Spleen (tissue), 11 donors: ENCODE measurements at regions not wholly inside any gene's neighbourhood (a gene's known extent, or its start where the extent isn't known, plus 50 kb on each side); places are given as distances from the start of the nearest gene placed in this dataset.

Experiments used
- DNase-seq: peaks from one replicate; pipeline ENCODE4 v3.0.0-alpha.2; 2020
- H3K27ac ChIP-seq, 8 donors: fragments of 200-600 bp; sonication (generic) in 7 of 8; 1 replicate in 4 of 8; 2 replicates in 4 of 8; pipeline versions ENCODE4 v1.5.0 to v1.8.0; 2016 to 2021; ENCODE audit warnings: inconsistent platforms in 4 of 8, mild to moderate bottlenecking in 4 of 8, moderate library complexity in 1 of 8
- H3K27me3 ChIP-seq, 7 donors: fragments of 200-600 bp; sonication (generic) in 6 of 7; replicated peaks in 1 of 7; 1 replicate in 4 of 7; 2 replicates in 3 of 7; pipeline versions ENCODE4 v1.5.0 to v1.8.0; 2016 to 2021; ENCODE audit warnings: inconsistent platforms in 3 of 7, mild to moderate bottlenecking in 1 of 7
- H3K36me3 ChIP-seq, 6 donors: fragments of 200-600 bp; sonication (generic) in 5 of 6; 1 replicate in 4 of 6; 2 replicates in 2 of 6; pipeline versions ENCODE4 v1.5.0 to v1.8.0; 2016 to 2021; ENCODE audit warnings: inconsistent platforms in 2 of 6
- H3K4me1 ChIP-seq, 6 donors: fragments of 200-600 bp; sonication (generic) in 5 of 6; 1 replicate in 3 of 6; 2 replicates in 3 of 6; pipeline versions ENCODE4 v1.5.0 to v1.8.0; 2016 to 2021; ENCODE audit warnings: inconsistent platforms in 3 of 6
- H3K4me3 ChIP-seq, 8 donors: fragments of 200-600 bp; sonication (generic) in 7 of 8; 1 replicate in 4 of 8; 2 replicates in 4 of 8; pipeline versions ENCODE4 v1.5.0 to v1.8.0; 2016 to 2021; ENCODE audit warnings: inconsistent platforms in 4 of 8, mild to moderate bottlenecking in 4 of 8, moderate library complexity in 2 of 8
- H3K9me3 ChIP-seq, 8 donors: fragments of 200-600 bp; sonication (generic) in 7 of 8; 1 replicate in 4 of 8; 2 replicates in 4 of 8; pipeline versions ENCODE4 v1.5.0 to v1.8.0; 2016 to 2021; ENCODE audit warnings: inconsistent platforms in 4 of 8
- CTCF ChIP-seq, 11 experiments: fragments of 200-600 bp in 7 of 11; fragments of 450-650 bp in 4 of 11; sonication (generic) in 4 of 11; IDR thresholded peaks in 8 of 11; conservative IDR thresholded peaks in 3 of 11; 1 replicate in 7 of 11; 2 replicates in 4 of 11; pipeline versions ENCODE4 v1.4.0 to v1.8.0; 2016 to 2021; ENCODE audit warnings: antibody characterized with exemption in 11 of 11, inconsistent platforms in 4 of 11, mild to moderate bottlenecking in 1 of 11
- POLR2A ChIP-seq, 3 donors: fragments of 450-650 bp; IDR thresholded peaks; one replicate each; pipeline ENCODE4 v1.5.1; 2017; ENCODE audit warnings: antibody characterized with exemption in 3 of 3, mild to moderate bottlenecking in 1 of 3
- POLR2AphosphoS5 ChIP-seq, 3 donors: sonication (generic); formaldehyde crosslinking; IDR thresholded peaks; one replicate each; pipeline ENCODE4 v1.5.1; 2017; ENCODE audit warnings: antibody characterized with exemption in 3 of 3
- WGBS, 5 donors: extraction: QIAGEN DNeasy Blood & Tissue Kit in 3 of 5; methylation state at CpG; one replicate each; pipeline versions ENCODE4 v1.1.5 to v1.1.7; 2013 to 2018; 5-methylcytosine and 5-hydroxymethylcytosine counted together
- intact Hi-C: fragments of 100-400 bp; cut with DNase I; formaldehyde crosslinking; loops from one replicate; pipeline ENCODE4 v1.15.0; 2023; ENCODE audit warnings: low total_unique reads
- donor health status: healthy with polysubstance abuse.
- donor health status: DM: no; HTN: no; CAD: no; lungs with moderate emphysema.
- donor health status: DM: no; HTN: no; CAD: no.
- donor health status: Bipolar disorder and iron deficiency.
- donor health status: healthy.
- donor health status: DM: no; HTN: no; CAD: no.
- donor health status: DM: yes; HTN: yes; CAD: no.

- H3K27ac ChIP-seq, result no peak overlapping the region
- no peaks in the 10 kb centered on the region for H3K27me3 ChIP-seq
- TF ChIP-seq POLR2A (IDR thresholded peaks at IDR 0.05) (no peak), POLR2AphosphoS5 (IDR thresholded peaks at IDR 0.05) (no peak), CTCF (IDR thresholded peaks at IDR 0.05 in 8 of 11, conservative IDR thresholded peaks at IDR 0.05 in 3 of 11) (no peak)
- no peaks in the 10 kb centered on the region for H3K36me3 ChIP-seq
- DNase-seq, result peak; percentile 19
- intact Hi-C loops, result no loop called here
- H3K9me3 ChIP-seq, result no peaks in the 10 kb centered on the region
- H3K4me1 ChIP-seq, result no peaks in the 10 kb centered on the region
- H3K4me3 ChIP-seq, result no peak overlapping the region
- WGBS, 5 donors, result 88 to 95% (median 94%) methylated on average over 8 of the region's 8 CpGs
Observed at GRCh38 chr1:228913626-228914414, 178.5 kb downstream of the RHOU start.

- Histone ChIP-seq H3K9me3 (no peaks in the 10 kb centered on the region), H3K36me3 (no peaks in the 10 kb centered on the region), H3K27ac (no peak overlapping the region), H3K27me3 (no peaks in the 10 kb centered on the region), H3K4me3 (no peak overlapping the region), H3K4me1 (no peaks in the 10 kb centered on the region)
- peak; percentile 7 for DNase-seq
- no peak for TF ChIP-seq POLR2A (IDR thresholded peaks at IDR 0.05)
- TF ChIP-seq CTCF (IDR thresholded peaks at IDR 0.05 in 8 of 11, conservative IDR thresholded peaks at IDR 0.05 in 3 of 11), result no peak
- intact Hi-C loops, result no loop called here
- 56 to 68% (median 66%) methylated on average over 1 of the region's 1 CpG for WGBS, 5 donors
Observed at GRCh38 chr1:228914700-228915099, 179.4 kb downstream of the RHOU start.

GRCh38 chr1:228917342-228917741 lies 182.1 kb downstream of the RHOU start:
- H3K9me3 ChIP-seq, result no peaks in the 10 kb centered on the region
- DNase-seq, result peak; percentile 31
- 85 to 98% (median 94%) methylated on average over 9 of the region's 9 CpGs for WGBS, 5 donors
- H3K4me3 ChIP-seq, result no peak overlapping the region
- intact Hi-C loops, result no loop called here
- no peaks in the 10 kb centered on the region for H3K36me3 ChIP-seq
- H3K27ac ChIP-seq, result no peak overlapping the region
- peaks cover 0 to 21% (median 3%) of the 10 kb centered on the region in 6 donors for H3K4me1 ChIP-seq
- no peaks in the 10 kb centered on the region for H3K27me3 ChIP-seq
- TF ChIP-seq POLR2A (IDR thresholded peaks at IDR 0.05) (no peak), CTCF (IDR thresholded peaks at IDR 0.05 in 8 of 11, conservative IDR thresholded peaks at IDR 0.05 in 3 of 11) (no peak), POLR2AphosphoS5 (IDR thresholded peaks at IDR 0.05) (no peak)

- H3K27me3 ChIP-seq, result no peaks in the 10 kb centered on the region
- H3K36me3 ChIP-seq, result no peaks in the 10 kb centered on the region
- TF ChIP-seq POLR2AphosphoS5 (IDR thresholded peaks at IDR 0.05), result no peak
- TF ChIP-seq CTCF (IDR thresholded peaks at IDR 0.05 in 8 of 11, conservative IDR thresholded peaks at IDR 0.05 in 3 of 11), result no peak
- no peak for TF ChIP-seq POLR2A (IDR thresholded peaks at IDR 0.05)
- H3K4me1 ChIP-seq, result peaks cover 0 to 21% (median 3%) of the 10 kb centered on the region in 6 donors
- no peak overlapping the region for H3K4me3 ChIP-seq
- peak; percentile 37 for DNase-seq
- WGBS, 5 donors, result 95 to 96% (median 96%) methylated on average over 2 of the region's 2 CpGs
- no peak overlapping the region for H3K27ac ChIP-seq
- H3K9me3 ChIP-seq, result no peaks in the 10 kb centered on the region
- intact Hi-C loops, result no loop called here
Observed at GRCh38 chr1:228917755-228918154, 182.5 kb downstream of the RHOU start.
